IMR-90 (cell line): ENCODE measurements at regions not wholly inside any gene's neighbourhood (a gene's known extent, or its start where the extent isn't known, plus 50 kb on each side); places are given as distances from the start of the nearest gene placed in this dataset.

Experiments used
- ATAC-seq: fragments of 200-7000 bp; cut with Tn5 transposase; 2 replicates; pipeline ENCODE4 v1.9.1; 2020; ENCODE audit warnings: low read depth, mild to moderate bottlenecking, moderate library complexity
- BruUV-seq: library from RNA; stranded (reverse); fragments of 400-500 nt; replicated peaks from 2 replicates; lab custom pipeline; 2021; lab: Mats Ljungman, UMichigan
- CTCF ChIA-PET: fragments of 300-600 bp; formaldehyde crosslinking; extraction: SDS; loops from one replicate; lab custom pipeline; 2021; ENCODE audit warnings: antibody characterized with exemption; lab: Yijun Ruan, JAX
- POLR2A ChIA-PET: fragments of 300-600 bp; sonication (Branson Sonifier 250); formaldehyde crosslinking; loops from one replicate; lab custom pipeline; 2022; ENCODE audit warnings: antibody characterized with exemption; ENCODE audit not compliant: unreplicated experiment; lab: Charles Lee
- DNase-seq: peaks from one replicate; pipeline ENCODE4 v3.0.0; 2013
- H2AFZ ChIP-seq: replicated peaks from 2 replicates; pipeline ENCODE3; 2013; ENCODE audit warnings: low read length, mild to moderate bottlenecking; ENCODE audit not compliant: poor library complexity
- H2AK5ac ChIP-seq: 2 replicates; pipeline ENCODE4 v1.6.1; 2013; ENCODE audit warnings: low read depth, low read length, inconsistent platforms
- H2AK9ac ChIP-seq: replicated peaks from 2 replicates; pipeline ENCODE3; 2013; ENCODE audit warnings: mild to moderate bottlenecking, low read depth, low read length, moderate library complexity; ENCODE audit not compliant: poor library complexity
- H2BK120ac ChIP-seq: 2 replicates; pipeline ENCODE4 v1.6.1; 2013; ENCODE audit warnings: low read depth, low read length, inconsistent platforms
- H2BK15ac ChIP-seq: 3 replicates; pipeline ENCODE4 v1.6.1; 2013; ENCODE audit warnings: low read depth, low read length, inconsistent platforms
- H2BK20ac ChIP-seq: 2 replicates; pipeline ENCODE4 v1.6.1; 2013; ENCODE audit warnings: low read depth, mild to moderate bottlenecking, inconsistent platforms, low read length, moderate library complexity
- H2BK5ac ChIP-seq: 2 replicates; pipeline ENCODE4 v1.6.1; 2013; ENCODE audit warnings: mild to moderate bottlenecking, low read depth, low read length, inconsistent platforms; ENCODE audit not compliant: poor library complexity, severe bottlenecking
- H3K14ac ChIP-seq: replicated peaks from 2 replicates; pipeline ENCODE4 v1.6.1; 2013; ENCODE audit warnings: low read depth, low read length, inconsistent platforms
- H3K18ac ChIP-seq: 2 replicates; pipeline ENCODE4 v1.6.1; 2013; ENCODE audit warnings: low read depth, low read length, control low read depth
- H3K23ac ChIP-seq: 2 replicates; pipeline ENCODE4 v1.6.1; 2013; ENCODE audit warnings: low read depth, low read length, inconsistent platforms
- H3K27ac ChIP-seq: 2 replicates; pipeline ENCODE4 v1.5.1; 2013; ENCODE audit warnings: mild to moderate bottlenecking, control low read depth, low read length; ENCODE audit not compliant: insufficient read depth
- H3K27me3 ChIP-seq: 2 replicates; pipeline ENCODE4 v1.6.1; 2013; ENCODE audit warnings: low read length; ENCODE audit not compliant: control insufficient read depth, insufficient read depth
- H3K36me3 ChIP-seq: 2 replicates; pipeline ENCODE4 v1.6.1; 2013; ENCODE audit warnings: low read length, mixed read lengths; ENCODE audit not compliant: control insufficient read depth, insufficient read depth
- H3K4ac ChIP-seq: 2 replicates; pipeline ENCODE4 v1.6.1; 2013; ENCODE audit warnings: low read depth, low read length, inconsistent platforms
- H3K4me1 ChIP-seq: 2 replicates; pipeline ENCODE4 v1.6.1; 2013; ENCODE audit warnings: low read length, mixed read lengths; ENCODE audit not compliant: control insufficient read depth, insufficient read depth
- H3K4me2 ChIP-seq: 2 replicates; pipeline ENCODE4 v1.6.1; 2013; ENCODE audit warnings: low read depth, mild to moderate bottlenecking, control low read depth, low read length, moderate library complexity
- H3K4me3 ChIP-seq: 2 replicates; pipeline ENCODE4 v1.5.1; 2013; ENCODE audit warnings: low read depth, mild to moderate bottlenecking, control low read depth, low read length, moderate library complexity; ENCODE audit not compliant: insufficient read depth
- H3K56ac ChIP-seq: 2 replicates; pipeline ENCODE4 v1.6.1; 2013; ENCODE audit warnings: low read length, inconsistent platforms; ENCODE audit not compliant: insufficient read depth; ENCODE audit errors: extremely low read depth
- H3K79me1 ChIP-seq, 2 experiments: 2 replicates each; pipeline ENCODE4 v1.6.1; 2013; ENCODE audit warnings: low read length in 2 of 2, inconsistent platforms in 1 of 2, low read depth in 1 of 2
- H3K9ac ChIP-seq: 2 replicates; pipeline ENCODE4 v1.6.1; 2013; ENCODE audit warnings: low read depth, low read length, control low read depth
- H3K9me1 ChIP-seq: 2 replicates; pipeline ENCODE4 v1.6.1; 2013; ENCODE audit warnings: low read length, inconsistent platforms; ENCODE audit not compliant: insufficient read depth
- H3K9me3 ChIP-seq: 2 replicates; pipeline ENCODE4 v1.6.1; 2013; ENCODE audit warnings: low read length; ENCODE audit not compliant: control insufficient read depth, insufficient read depth
- H4K20me1 ChIP-seq: 2 replicates; pipeline ENCODE4 v1.6.1; 2013; ENCODE audit warnings: low read length, inconsistent platforms; ENCODE audit not compliant: insufficient read depth
- H4K5ac ChIP-seq: 2 replicates; pipeline ENCODE4 v1.6.1; 2013; ENCODE audit warnings: mild to moderate bottlenecking, low read depth, low read length, control low read depth
- H4K8ac ChIP-seq, 2 experiments: 2 replicates each; pipeline ENCODE4 v1.6.1; 2013; ENCODE audit warnings: low read depth in 2 of 2, low read length in 2 of 2, control low read depth in 1 of 2, inconsistent platforms in 1 of 2
- H4K91ac ChIP-seq: 2 replicates; pipeline ENCODE4 v1.6.1; 2013; ENCODE audit warnings: low read depth, low read length, inconsistent platforms; ENCODE audit not compliant: insufficient read depth
- BHLHE40 ChIP-seq: fragments of 150-350 bp; IDR thresholded peaks from 2 replicates; pipeline ENCODE4 v1.6.1; 2016; ENCODE audit warnings: mild to moderate bottlenecking, low read depth, low read length
- CHD1 ChIP-seq: IDR thresholded peaks from 2 replicates; pipeline ENCODE4 v1.6.1; 2012; ENCODE audit warnings: low read depth, low read length, improper control_type of control experiment
- CTCF ChIP-seq: conservative IDR thresholded peaks from 2 replicates; pipeline ENCODE4 v1.5.1; 2012; ENCODE audit warnings: mild to moderate bottlenecking, low read depth, low read length, improper control_type of control experiment
- ELK1 ChIP-seq: fragments of 150-350 bp; IDR thresholded peaks from 2 replicates; pipeline ENCODE4 v1.6.1; 2016; ENCODE audit warnings: low read depth, mild to moderate bottlenecking, low read length, moderate library complexity, borderline replicate concordance
- FOS ChIP-seq: fragments of 150-350 bp; IDR thresholded peaks from 2 replicates; pipeline ENCODE4 v1.6.1; 2016; ENCODE audit warnings: low read depth, low read length
- MAZ ChIP-seq: IDR thresholded peaks from 2 replicates; pipeline ENCODE4 v1.6.1; 2012; ENCODE audit warnings: low read depth, mild to moderate bottlenecking, low read length, improper control_type of control experiment, moderate library complexity, borderline replicate concordance
- MXI1 ChIP-seq: IDR thresholded peaks from 2 replicates; pipeline ENCODE4 v1.6.1; 2012; ENCODE audit warnings: low read depth, mild to moderate bottlenecking, low read length, moderate library complexity, borderline replicate concordance
- NFE2L2 ChIP-seq: fragments of 150-350 bp; IDR thresholded peaks from 2 replicates; pipeline ENCODE4 v1.6.1; 2016; ENCODE audit warnings: low read depth, mild to moderate bottlenecking, low read length
- POLR2A ChIP-seq: IDR thresholded peaks from 2 replicates; pipeline ENCODE4 v1.6.1; 2012; ENCODE audit warnings: mild to moderate bottlenecking, low read depth, low read length
- RAD21 ChIP-seq: IDR thresholded peaks from 2 replicates; pipeline ENCODE4 v1.6.1; 2012; ENCODE audit warnings: low read length, improper control_type of control experiment
- RCOR1 ChIP-seq: IDR thresholded peaks from 2 replicates; pipeline ENCODE4 v1.6.1; 2012; ENCODE audit warnings: mild to moderate bottlenecking, low read length, improper control_type of control experiment; ENCODE audit not compliant: insufficient replicate concordance
- RFX5 ChIP-seq: IDR thresholded peaks from 2 replicates; pipeline ENCODE4 v1.8.0; 2012; ENCODE audit warnings: low read depth, mild to moderate bottlenecking, low read length, moderate library complexity
- SMC3 ChIP-seq: fragments of 150-350 bp; IDR thresholded peaks from 2 replicates; pipeline ENCODE4 v1.6.1; 2016; ENCODE audit warnings: low read depth, mild to moderate bottlenecking, antibody characterized with exemption, low read length, moderate library complexity
- WGBS, 2 experiments: methylation state at CpG; one replicate each; pipeline versions ENCODE4 v1.1.5 to v1.1.7; 2013; ENCODE audit warnings: missing lambda C conversion rate in 2 of 2; ENCODE audit not compliant: insufficient read length in 1 of 2; ENCODE audit errors: extremely low coverage in 2 of 2; 5-methylcytosine and 5-hydroxymethylcytosine counted together
- dilution Hi-C: fragments of 300-500 bp; cut with HindIII; formaldehyde crosslinking; loops from one replicate; pipeline ENCODE4 v1.14.3; 2018; ENCODE audit warnings: low sequenced_read_pairs; ENCODE audit not compliant: unreplicated experiment
- in situ Hi-C: fragments of 300-500 bp; cut with MboI; formaldehyde crosslinking; loops from 3 replicates; pipeline ENCODE4 v1.14.3; 2019; ENCODE audit warnings: low sequenced_read_pairs, inconsistent platforms, mixed read lengths
- intact Hi-C: fragments of 100-400 bp; cut with micrococcal nuclease; formaldehyde crosslinking; loops from 2 replicates; pipeline ENCODE4 v1.10.0; 2022

GRCh38 chr22:27624705-27625104 lies 176.9 kb downstream of the MN1 start:
- Histone ChIP-seq H4K5ac (no peak overlapping the region), H3K79me1 (no peaks in the 10 kb centered on the region), H3K18ac (no peak overlapping the region), H2AK5ac (no peak overlapping the region), H2BK20ac (no peak overlapping the region), H3K9me1 (no peaks in the 10 kb centered on the region), H3K4me2 (no peak overlapping the region), H3K27me3 (peaks cover 12% of the 10 kb centered on the region), H3K23ac (no peak overlapping the region), H3K9ac (no peak overlapping the region), H3K36me3 (no peaks in the 10 kb centered on the region), H3K4ac (no peak overlapping the region), H2AK9ac (no peak overlapping the region), H4K8ac (no peak overlapping the region), H4K91ac (no peak overlapping the region), H3K14ac (no peak overlapping the region), H3K27ac (no peak overlapping the region), H3K4me1 (no peaks in the 10 kb centered on the region; the same call in 1 of the 2 replicates), H2AFZ (no peak overlapping the region), H2BK5ac (no peak overlapping the region), H4K20me1 (no peaks in the 10 kb centered on the region), H2BK120ac (no peak overlapping the region), H3K56ac (no peak overlapping the region), H3K9me3 (no peaks in the 10 kb centered on the region; the same call in 1 of the 2 replicates), H2BK15ac (no peak overlapping the region), H3K4me3 (no peak overlapping the region)
- intact Hi-C loops (no loop called here), dilution Hi-C loops (no loop called here), in situ Hi-C loops (no loop called here)
- ATAC-seq (peak; percentile 63), DNase-seq (no peak)
- ChIA-PET CTCF (interaction anchor here (0.6 kb wide), 1 partner anchor 103 kb away, joined by 6 read pairs; no protein-coding TSS in a partner anchor), POLR2A (no interaction called here)
- no CpG with 5 or more reads among the region's 1 CpG for WGBS, 2 experiments
- TF ChIP-seq RAD21 = no peak
- no peak for TF ChIP-seq FOS
- TF ChIP-seq ELK1 = no peak
- TF ChIP-seq NFE2L2 = no peak
- no peak for TF ChIP-seq CTCF
- TF ChIP-seq SMC3 = no peak
- no peak for TF ChIP-seq POLR2A
- TF ChIP-seq MAZ = no peak
- no peak for TF ChIP-seq RCOR1
- no peak for TF ChIP-seq RFX5
- no peak for TF ChIP-seq MXI1
- no peak for TF ChIP-seq CHD1
- no peak for TF ChIP-seq BHLHE40
- BruUV-seq = no TSS peak
